ENCODE measurements at regions not wholly inside any gene's neighbourhood (a gene's known extent, or its start where the extent isn't known, plus 50 kb on each side); places are given as distances from the start of the nearest gene placed in this dataset.

DNA sequence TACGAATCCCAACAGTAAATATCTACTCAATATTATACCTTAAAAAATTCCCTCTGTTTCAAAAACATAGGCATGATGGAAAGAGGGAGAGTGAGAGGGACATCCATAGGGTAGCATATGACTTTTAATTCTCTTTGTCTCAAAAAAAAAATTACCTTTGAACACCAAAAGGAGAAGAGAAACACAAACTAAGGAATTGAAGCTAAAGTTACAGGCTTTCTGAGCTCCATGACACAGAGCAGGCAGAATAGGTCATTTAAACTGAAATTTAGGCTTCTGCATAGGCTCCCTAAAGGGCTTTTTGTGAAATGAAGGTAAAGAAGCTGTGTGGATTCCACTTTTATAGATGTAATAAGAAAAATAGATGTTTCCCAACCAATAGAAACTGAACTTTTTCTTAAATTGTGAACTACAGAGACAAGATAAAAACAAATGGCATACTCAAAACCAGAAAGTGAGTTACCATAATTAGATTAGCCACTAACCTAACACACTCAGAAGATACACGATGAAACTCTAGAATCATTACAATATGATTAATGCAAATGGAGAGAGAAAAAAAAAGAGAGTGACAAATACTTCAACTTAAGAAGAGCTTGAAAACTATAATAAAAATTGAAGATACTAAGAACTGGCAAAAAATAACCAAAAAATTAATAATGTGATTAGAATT lies 584.6 kb downstream of the GABRG1 start:
- Histone ChIP-seq H3K27ac (no peak overlapping the region), H3K9me3 (ENCODE audit: low read depth) (no peaks in the 10 kb centered on the region), H3K27me3 (replicated peaks; ENCODE audit: insufficient read depth) (no peaks in the 10 kb centered on the region), H3K4me3 (no peak overlapping the region), H3K79me2 (ENCODE audit: insufficient read depth) (no peaks in the 10 kb centered on the region), H3F3A (ENCODE audit: insufficient read depth) (no peaks in the 10 kb centered on the region), H3K9me2 (ENCODE audit: insufficient read depth) (no peaks in the 10 kb centered on the region), H4K20me1 (ENCODE audit: insufficient read depth) (no peaks in the 10 kb centered on the region), H3K4me2 (ENCODE audit: unreplicated experiment) (no peak overlapping the region), H3K9ac (no peak overlapping the region), H3K4me1 (ENCODE audit: insufficient read depth) (no peaks in the 10 kb centered on the region), H3K36me3 (ENCODE audit: low read depth) (no peaks in the 10 kb centered on the region), H2AFZ (no peak overlapping the region)
- no peak for DNase-seq
- 19 to 30% methylated on average over 2 of the region's 2 CpGs for WGBS, 2 experiments (ENCODE audit: low coverage in 1 of 2, low lambda C conversion rate in 2 of 2, missing lambda C conversion rate in 2 of 2)
- in situ Hi-C loops (cut with MboI): no loop called here
- TF ChIP-seq EZH2phosphoT487 (IDR thresholded peaks at IDR 0.05; ENCODE audit: insufficient read depth, low read depth): no peak
- no peak for TF ChIP-seq EZH2 (IDR thresholded peaks at IDR 0.05; ENCODE audit: insufficient read depth, poor library complexity, severe bottlenecking)

GRCh38 chr4:45530498-45530897 lies 593.4 kb downstream of the GABRG1 start:
- TF ChIP-seq EZH2phosphoT487 (IDR thresholded peaks at IDR 0.05; ENCODE audit: insufficient read depth, low read depth): no peak
- no peak for TF ChIP-seq EZH2 (IDR thresholded peaks at IDR 0.05; ENCODE audit: insufficient read depth, poor library complexity, severe bottlenecking)
- Histone ChIP-seq H3K9me2 (ENCODE audit: insufficient read depth) (no peaks in the 10 kb centered on the region), H3K36me3 (ENCODE audit: low read depth) (no peaks in the 10 kb centered on the region), H3K4me2 (ENCODE audit: unreplicated experiment) (no peak overlapping the region), H3K9me3 (ENCODE audit: low read depth) (no peaks in the 10 kb centered on the region), H3F3A (ENCODE audit: insufficient read depth) (no peaks in the 10 kb centered on the region), H4K20me1 (ENCODE audit: insufficient read depth) (no peaks in the 10 kb centered on the region), H3K27ac (no peak overlapping the region), H3K79me2 (ENCODE audit: insufficient read depth) (no peaks in the 10 kb centered on the region), H3K27me3 (replicated peaks; ENCODE audit: insufficient read depth) (no peaks in the 10 kb centered on the region), H2AFZ (no peak overlapping the region), H3K9ac (no peak overlapping the region), H3K4me1 (ENCODE audit: insufficient read depth) (no peaks in the 10 kb centered on the region), H3K4me3 (no peak overlapping the region)
- in situ Hi-C loops (cut with MboI): no loop called here
- no peak for DNase-seq
- 46 to 55% methylated on average over 12 to 14 of the region's 14 CpGs for whole genome bisulfite sequencing, 2 experiments (ENCODE audit: low coverage in 1 of 2, low lambda C conversion rate in 2 of 2, missing lambda C conversion rate in 2 of 2)

GRCh38 chr4:45527160-45527559 lies 596.7 kb downstream of the GABRG1 start:
- Histone ChIP-seq H3K79me2 (ENCODE audit: insufficient read depth) (no peaks in the 10 kb centered on the region), H3K9me2 (ENCODE audit: insufficient read depth) (no peaks in the 10 kb centered on the region), H3F3A (ENCODE audit: insufficient read depth) (no peaks in the 10 kb centered on the region), H3K9ac (no peak overlapping the region), H3K36me3 (ENCODE audit: low read depth) (no peaks in the 10 kb centered on the region), H3K4me1 (ENCODE audit: insufficient read depth) (no peaks in the 10 kb centered on the region), H3K9me3 (ENCODE audit: low read depth) (no peaks in the 10 kb centered on the region), H2AFZ (no peak overlapping the region), H3K4me3 (no peak overlapping the region), H3K27ac (no peak overlapping the region), H4K20me1 (ENCODE audit: insufficient read depth) (no peaks in the 10 kb centered on the region), H3K27me3 (replicated peaks; ENCODE audit: insufficient read depth) (no peaks in the 10 kb centered on the region), H3K4me2 (ENCODE audit: unreplicated experiment) (no peak overlapping the region)
- TF ChIP-seq EZH2phosphoT487 (IDR thresholded peaks at IDR 0.05; ENCODE audit: insufficient read depth, low read depth) (no peak), EZH2 (IDR thresholded peaks at IDR 0.05; ENCODE audit: insufficient read depth, poor library complexity, severe bottlenecking) (no peak)
- DNase-seq: no peak
- WGBS, 2 experiments (ENCODE audit: low coverage in 1 of 2, low lambda C conversion rate in 2 of 2, missing lambda C conversion rate in 2 of 2): 16 to 20% methylated on average over 3 of the region's 3 CpGs
- in situ Hi-C loops (cut with MboI): no loop called here

DNA sequence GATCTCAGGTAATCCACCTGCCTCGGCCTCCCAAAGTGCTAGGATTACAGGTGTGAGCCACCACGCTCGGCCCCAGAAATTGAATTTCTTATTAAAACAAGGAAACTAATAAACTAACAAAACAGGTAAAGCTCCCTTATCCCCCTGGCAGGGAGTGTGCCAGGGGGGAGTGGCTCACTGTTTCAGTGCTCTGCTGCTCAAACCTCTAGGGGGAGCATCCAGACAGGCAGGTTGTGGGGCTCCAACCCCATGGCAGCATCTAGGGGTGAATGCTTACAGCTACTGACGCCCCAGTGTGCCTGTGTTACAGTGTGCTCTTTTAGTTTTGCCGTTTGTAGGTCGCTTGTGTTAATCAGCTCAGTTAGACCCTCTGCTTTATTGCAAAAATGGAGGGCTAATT lies 605.0 kb downstream of the GABRG1 start:
- Histone ChIP-seq H3K9ac (no peak overlapping the region), H3K4me3 (no peak overlapping the region), H3K4me1 (ENCODE audit: insufficient read depth) (no peaks in the 10 kb centered on the region), H3K4me2 (ENCODE audit: unreplicated experiment) (no peak overlapping the region), H3K27me3 (replicated peaks; ENCODE audit: insufficient read depth) (no peaks in the 10 kb centered on the region), H3K27ac (no peak overlapping the region), H3F3A (ENCODE audit: insufficient read depth) (no peaks in the 10 kb centered on the region), H3K79me2 (ENCODE audit: insufficient read depth) (no peaks in the 10 kb centered on the region), H3K9me3 (ENCODE audit: low read depth) (peaks cover 4% of the 10 kb centered on the region), H2AFZ (no peak overlapping the region), H3K36me3 (ENCODE audit: low read depth) (no peaks in the 10 kb centered on the region), H3K9me2 (ENCODE audit: insufficient read depth) (no peaks in the 10 kb centered on the region), H4K20me1 (ENCODE audit: insufficient read depth) (no peaks in the 10 kb centered on the region)
- DNase-seq: no peak
- no peak for TF ChIP-seq EZH2phosphoT487 (IDR thresholded peaks at IDR 0.05; ENCODE audit: insufficient read depth, low read depth)
- no peak for TF ChIP-seq EZH2 (IDR thresholded peaks at IDR 0.05; ENCODE audit: insufficient read depth, poor library complexity, severe bottlenecking)
- in situ Hi-C loops (cut with MboI): no loop called here
- WGBS, 2 experiments (ENCODE audit: low coverage in 1 of 2, low lambda C conversion rate in 2 of 2, missing lambda C conversion rate in 2 of 2): 37 to 46% methylated on average over 6 of the region's 6 CpGs

- no peaks in the 10 kb centered on the region for H3F3A ChIP-seq (ENCODE audit: insufficient read depth)
- TF ChIP-seq EZH2phosphoT487 (IDR thresholded peaks at IDR 0.05; ENCODE audit: insufficient read depth, low read depth): no peak
- TF ChIP-seq EZH2 (IDR thresholded peaks at IDR 0.05; ENCODE audit: insufficient read depth, poor library complexity, severe bottlenecking): no peak
- in situ Hi-C loops (cut with MboI): no loop called here
- H3K79me2 ChIP-seq (ENCODE audit: insufficient read depth): no peaks in the 10 kb centered on the region
- WGBS, 2 experiments (ENCODE audit: low coverage in 1 of 2, low lambda C conversion rate in 2 of 2, missing lambda C conversion rate in 2 of 2): 8 to 13% methylated on average over 2 of the region's 2 CpGs
- no peaks in the 10 kb centered on the region for H3K9me3 ChIP-seq (ENCODE audit: low read depth)
- H3K4me1 ChIP-seq (ENCODE audit: insufficient read depth): no peaks in the 10 kb centered on the region
- H3K4me3 ChIP-seq: no peak overlapping the region
- H3K4me2 ChIP-seq (ENCODE audit: unreplicated experiment): no peak overlapping the region
- no peak overlapping the region for H2AFZ ChIP-seq
- no peaks in the 10 kb centered on the region for H3K36me3 ChIP-seq (ENCODE audit: low read depth)
- no peak overlapping the region for H3K9ac ChIP-seq
- no peaks in the 10 kb centered on the region for H3K27me3 ChIP-seq (replicated peaks; ENCODE audit: insufficient read depth)
- no peak for DNase-seq
- no peaks in the 10 kb centered on the region for H3K9me2 ChIP-seq (ENCODE audit: insufficient read depth)
- no peaks in the 10 kb centered on the region for H4K20me1 ChIP-seq (ENCODE audit: insufficient read depth)
- no peak overlapping the region for H3K27ac ChIP-seq
Measured at GRCh38 chr4:45502471-45502870, 621.4 kb downstream of the GABRG1 start.
